MM.1S (cell line): ENCODE measurements at regions not wholly inside any gene's neighbourhood (a gene's known extent, or its start where the extent isn't known, plus 50 kb on each side); places are given as distances from the start of the nearest gene placed in this dataset.

Source experiments
- CTCF ChIP-seq: fragments of 300-600 bp; sonication (generic); IDR thresholded peaks from 2 replicates; pipeline ENCODE4 v1.5.1; 2016; ENCODE audit warnings: antibody characterized with exemption, low read length, mixed read lengths
- EZH2phosphoT487 ChIP-seq: fragments of 300-600 bp; sonication (generic); IDR thresholded peaks from 2 replicates; pipeline ENCODE4 v1.6.1; 2018; ENCODE audit warnings: antibody characterized with exemption, low read length

- TF ChIP-seq CTCF (no peak), EZH2phosphoT487 (no peak)
Observed at GRCh38 chr13:80239116-80239515, 101.8 kb downstream of the SPRY2 start.
